HG03354 (cell line): ENCODE measurements at regions not wholly inside any gene's neighbourhood (a gene's known extent, or its start where the extent isn't known, plus 50 kb on each side); places are given as distances from the start of the nearest gene placed in this dataset.
"Not testable (repeated sequence)": the region's sequence is repeated elsewhere in the genome, so short reads cannot be mapped to it uniquely, and the experiment has no call there.

Experiments
- ATAC-seq: cut with Tn5 transposase; IDR thresholded peaks from one replicate; pipeline ENCODE4 v1.9.1; 2021; ENCODE audit warnings: mild to moderate bottlenecking; ENCODE audit not compliant: unreplicated experiment, poor library complexity, severe bottlenecking

- ATAC-seq, result no peak
Measured at GRCh38 chr18:60070631-60071030, 170.8 kb downstream of the PMAIP1 start.

- ATAC-seq, result no peak
Measured at GRCh38 chr18:60069145-60069544, 169.3 kb downstream of the PMAIP1 start.

- no peak for ATAC-seq
Measured at GRCh38 chr18:60067426-60068210, 167.8 kb downstream of the PMAIP1 start.

GRCh38 chr18:60066219-60066975, 166.6 kb downstream of the PMAIP1 start:
- ATAC-seq, result no peak

- ATAC-seq, result no peak
Measured at GRCh38 chr18:60064271-60064670, 164.5 kb downstream of the PMAIP1 start.

- not testable (repeated sequence) for ATAC-seq
Measured at GRCh38 chr18:60062831-60063230, 163.0 kb downstream of the PMAIP1 start.

- no peak for ATAC-seq
Measured at GRCh38 chr18:60062396-60062795, 162.6 kb downstream of the PMAIP1 start.

GRCh38 chr18:60060578-60060977, 160.8 kb downstream of the PMAIP1 start:
- ATAC-seq, result no peak

- no peak for ATAC-seq
Measured at GRCh38 chr18:60060026-60060425, 160.2 kb downstream of the PMAIP1 start.

- ATAC-seq, result no peak
Measured at GRCh38 chr18:60059216-60059615, 159.4 kb downstream of the PMAIP1 start.

- no peak for ATAC-seq
Measured at GRCh38 chr18:60053747-60054304, 154.0 kb downstream of the PMAIP1 start.

GRCh38 chr18:60050821-60051220, 151.0 kb downstream of the PMAIP1 start:
- ATAC-seq, result no peak

GRCh38 chr18:60049172-60049571, 149.4 kb downstream of the PMAIP1 start:
- no peak for ATAC-seq

GRCh38 chr18:60047556-60047955, 147.8 kb downstream of the PMAIP1 start:
- ATAC-seq, result no peak

- ATAC-seq, result no peak
Measured at GRCh38 chr18:60044290-60045006, 144.7 kb downstream of the PMAIP1 start.

- ATAC-seq, result no peak
Measured at GRCh38 chr18:60040971-60041370, 141.2 kb downstream of the PMAIP1 start.

- ATAC-seq, result no peak
Measured at GRCh38 chr18:60038731-60039130, 138.9 kb downstream of the PMAIP1 start.

- no peak for ATAC-seq
Measured at GRCh38 chr18:60027397-60027796, 127.6 kb downstream of the PMAIP1 start.

- ATAC-seq, result no peak
Measured at GRCh38 chr18:60024857-60025256, 125.1 kb downstream of the PMAIP1 start.

GRCh38 chr18:60024345-60024744, 124.5 kb downstream of the PMAIP1 start:
- ATAC-seq, result no peak
